Naive thymus-derived CD8-positive, alpha-beta T cell (primary cell): ENCODE measurements at regions not wholly inside any gene's neighbourhood (a gene's known extent, or its start where the extent isn't known, plus 50 kb on each side); places are given as distances from the start of the nearest gene placed in this dataset.

Source experiments
- ATAC-seq, 2 donors: fragments of 150-1000 bp; cut with Tn5 transposase in 1 of 2; sonication (Bioruptor Pico), chemical (Tn5 transposase) in 1 of 2; 1 replicate in 1 of 2; 2 replicates in 1 of 2; pipeline ENCODE4 v1.10.0; 2021; ENCODE audit warnings: mild to moderate bottlenecking in 2 of 2, moderate library complexity in 2 of 2
- POLR2A ChIA-PET: fragments of 350-600 bp; sonication (Branson Sonifier 250); formaldehyde crosslinking; loops from one replicate; lab custom pipeline; 2021; ENCODE audit warnings: antibody characterized with exemption; lab: Charles Lee
- DNase-seq, 10 donors: peaks; one replicate each; pipeline versions ENCODE4 v3.0.0 to v3.0.0-alpha.2; 2020 to 2022
- H3K27ac Mint-ChIP-seq, 10 donors: one replicate each; pipeline ENCODE4 v1.8.0; 2020 to 2022; ENCODE audit warnings: mild to moderate bottlenecking in 10 of 10, mixed read lengths in 10 of 10, moderate library complexity in 4 of 10, inconsistent platforms in 1 of 10
- H3K27me3 Mint-ChIP-seq, 5 donors: one replicate each; pipeline ENCODE4 v1.8.0; 2021 to 2022; ENCODE audit warnings: mixed read lengths in 5 of 5
- H3K36me3 Mint-ChIP-seq, 3 donors: one replicate each; pipeline ENCODE4 v1.8.0; 2020 to 2022; ENCODE audit warnings: mixed read lengths in 3 of 3, mild to moderate bottlenecking in 2 of 3, inconsistent platforms in 1 of 3
- H3K4me1 Mint-ChIP-seq, 4 donors: one replicate each; pipeline ENCODE4 v1.8.0; 2021 to 2022; ENCODE audit warnings: mixed read lengths in 4 of 4
- H3K4me3 Mint-ChIP-seq, 10 donors: one replicate each; pipeline ENCODE4 v1.8.0; 2020 to 2022; ENCODE audit warnings: mild to moderate bottlenecking in 10 of 10, mixed read lengths in 10 of 10, moderate library complexity in 6 of 10, inconsistent platforms in 1 of 10
- H3K9me3 Mint-ChIP-seq, 9 donors: one replicate each; pipeline ENCODE4 v1.8.0; 2020 to 2022; ENCODE audit warnings: mixed read lengths in 9 of 9, mild to moderate bottlenecking in 3 of 9, inconsistent platforms in 1 of 9, moderate library complexity in 1 of 9

GRCh38 chr6:99745651-99746050, 139.0 kb downstream of the PRDM13 start:
- POLR2A ChIA-PET, result no interaction called here

GRCh38 chr6:99746261-99746895, 139.7 kb downstream of the PRDM13 start:
- no peak overlapping the region for H3K4me3 Mint-ChIP-seq
- peaks cover 19 to 41% (median 29%) of the 10 kb centered on the region in 5 donors for H3K27me3 Mint-ChIP-seq
- no peaks in the 10 kb centered on the region for H3K4me1 Mint-ChIP-seq
- H3K27ac Mint-ChIP-seq, result no peak overlapping the region
- DNase-seq, result peak; percentile 6 to 69 (median 52)
- H3K9me3 Mint-ChIP-seq, result no peaks in the 10 kb centered on the region
- POLR2A ChIA-PET, result no interaction called here
- peak; percentile 69 to 72 for ATAC-seq
- no peaks in the 10 kb centered on the region for H3K36me3 Mint-ChIP-seq

More at GRCh38 chr6:99745651-99746050, 139.0 kb downstream of the PRDM13 start:
- Mint-ChIP-seq H3K4me3 (no peak overlapping the region), H3K27me3 (peaks cover 19 to 44% (median 29%) of the 10 kb centered on the region in 5 donors), H3K4me1 (no peaks in the 10 kb centered on the region), H3K27ac (no peak overlapping the region), H3K9me3 (no peaks in the 10 kb centered on the region), H3K36me3 (no peaks in the 10 kb centered on the region)
- no peak for ATAC-seq
- DNase-seq, result no peak

GRCh38 chr6:99761711-99762110, 155.1 kb downstream of the PRDM13 start:
- Mint-ChIP-seq H3K27ac (no peak overlapping the region), H3K4me1 (no peaks in the 10 kb centered on the region), H3K27me3 (peaks cover 0 to 7% (median 4%) of the 10 kb centered on the region in 5 donors), H3K36me3 (no peaks in the 10 kb centered on the region), H3K9me3 (no peaks in the 10 kb centered on the region), H3K4me3 (no peak overlapping the region)
- no peak for DNase-seq
- ATAC-seq, result no peak
- POLR2A ChIA-PET, result no interaction called here

- no peaks in the 10 kb centered on the region for H3K9me3 Mint-ChIP-seq
- peaks cover 0 to 7% (median 3%) of the 10 kb centered on the region in 5 donors for H3K27me3 Mint-ChIP-seq
- H3K27ac Mint-ChIP-seq, result no peak overlapping the region
- no peak overlapping the region for H3K4me3 Mint-ChIP-seq
- no peaks in the 10 kb centered on the region for H3K4me1 Mint-ChIP-seq
- POLR2A ChIA-PET, result no interaction called here
- ATAC-seq (no peak), DNase-seq (no peak)
- H3K36me3 Mint-ChIP-seq, result no peaks in the 10 kb centered on the region
Observed at GRCh38 chr6:99768166-99768565, 161.5 kb downstream of the PRDM13 start.

GRCh38 chr6:99779631-99780555, 173.3 kb downstream of the PRDM13 start:
- no peak overlapping the region for H3K4me3 Mint-ChIP-seq
- no peak for DNase-seq
- H3K27me3 Mint-ChIP-seq, result peaks cover 14 to 64% (median 35%) of the 10 kb centered on the region in 5 donors
- H3K9me3 Mint-ChIP-seq, result no peaks in the 10 kb centered on the region
- ATAC-seq, result no peak
- no peak overlapping the region for H3K27ac Mint-ChIP-seq
- no peaks in the 10 kb centered on the region for H3K4me1 Mint-ChIP-seq
- POLR2A ChIA-PET, result no interaction called here
- no peaks in the 10 kb centered on the region for H3K36me3 Mint-ChIP-seq

GRCh38 chr6:99780556-99780885, 173.9 kb downstream of the PRDM13 start:
- H3K4me3 Mint-ChIP-seq, result no peak overlapping the region
- POLR2A ChIA-PET, result no interaction called here
- ATAC-seq, result no peak

GRCh38 chr6:99789767-99790166, 183.1 kb downstream of the PRDM13 start:
- H3K36me3 Mint-ChIP-seq, result no peaks in the 10 kb centered on the region
- no peaks in the 10 kb centered on the region for H3K9me3 Mint-ChIP-seq
- peaks cover 13 to 45% (median 21%) of the 10 kb centered on the region in 5 donors for H3K27me3 Mint-ChIP-seq
- peaks cover 0 to 2% (median 0%) of the 10 kb centered on the region in 4 donors for H3K4me1 Mint-ChIP-seq
- H3K27ac Mint-ChIP-seq, result no peak overlapping the region
- no peak for DNase-seq
- POLR2A ChIA-PET, result no interaction called here
- no peak overlapping the region for H3K4me3 Mint-ChIP-seq
- ATAC-seq, result no peak

More at GRCh38 chr6:99780556-99780885, 173.9 kb downstream of the PRDM13 start:
- Mint-ChIP-seq H3K4me1 (no peaks in the 10 kb centered on the region), H3K27ac (no peak overlapping the region), H3K27me3 (peaks cover 15 to 67% (median 36%) of the 10 kb centered on the region in 5 donors), H3K36me3 (no peaks in the 10 kb centered on the region), H3K9me3 (no peaks in the 10 kb centered on the region)
- no peak for DNase-seq

GRCh38 chr6:99790679-99791078, 184.0 kb downstream of the PRDM13 start:
- H3K9me3 Mint-ChIP-seq, result no peaks in the 10 kb centered on the region
- no peak overlapping the region for H3K4me3 Mint-ChIP-seq
- H3K4me1 Mint-ChIP-seq, result peaks cover 0 to 2% (median 0%) of the 10 kb centered on the region in 4 donors
- POLR2A ChIA-PET, result no interaction called here
- H3K36me3 Mint-ChIP-seq, result no peaks in the 10 kb centered on the region
- no peak overlapping the region for H3K27ac Mint-ChIP-seq
- no peak for DNase-seq
- ATAC-seq, result no peak
- peaks cover 11 to 47% (median 25%) of the 10 kb centered on the region in 5 donors for H3K27me3 Mint-ChIP-seq

- H3K4me1 Mint-ChIP-seq, result no peaks in the 10 kb centered on the region
- ATAC-seq (no peak), DNase-seq (no peak)
- H3K27me3 Mint-ChIP-seq, result peaks cover 0 to 9% (median 7%) of the 10 kb centered on the region in 5 donors
- POLR2A ChIA-PET, result no interaction called here
- no peaks in the 10 kb centered on the region for H3K9me3 Mint-ChIP-seq
- H3K36me3 Mint-ChIP-seq, result no peaks in the 10 kb centered on the region
- no peak overlapping the region for H3K4me3 Mint-ChIP-seq
- H3K27ac Mint-ChIP-seq, result no peak overlapping the region
Observed at GRCh38 chr6:99801805-99802204, 192.2 kb downstream of the MCHR2 start.

- POLR2A ChIA-PET, result no interaction called here
- Mint-ChIP-seq H3K4me3 (no peak overlapping the region), H3K9me3 (no peaks in the 10 kb centered on the region), H3K36me3 (no peaks in the 10 kb centered on the region), H3K27ac (no peak overlapping the region), H3K27me3 (peaks cover 2 to 11% (median 7%) of the 10 kb centered on the region in 5 donors), H3K4me1 (no peaks in the 10 kb centered on the region)
- DNase-seq (no peak), ATAC-seq (no peak)
Observed at GRCh38 chr6:99802396-99803031, 191.5 kb downstream of the MCHR2 start.

GRCh38 chr6:99808992-99809391, 185.0 kb downstream of the MCHR2 start:
- H3K27me3 Mint-ChIP-seq, result peaks cover 11 to 55% (median 26%) of the 10 kb centered on the region in 5 donors
- DNase-seq (no peak), ATAC-seq (no peak)
- H3K4me1 Mint-ChIP-seq, result no peaks in the 10 kb centered on the region
- H3K4me3 Mint-ChIP-seq, result no peak overlapping the region
- POLR2A ChIA-PET, result no interaction called here
- H3K9me3 Mint-ChIP-seq, result no peaks in the 10 kb centered on the region
- no peaks in the 10 kb centered on the region for H3K36me3 Mint-ChIP-seq
- no peak overlapping the region for H3K27ac Mint-ChIP-seq

GRCh38 chr6:99810295-99810694, 183.7 kb downstream of the MCHR2 start:
- POLR2A ChIA-PET, result no interaction called here
- peaks cover 0 to 1% (median 0%) of the 10 kb centered on the region in 9 donors for H3K9me3 Mint-ChIP-seq
- no peak overlapping the region for H3K4me3 Mint-ChIP-seq
- H3K4me1 Mint-ChIP-seq, result no peaks in the 10 kb centered on the region
- DNase-seq (no peak), ATAC-seq (no peak)
- peaks cover 11 to 55% (median 26%) of the 10 kb centered on the region in 5 donors for H3K27me3 Mint-ChIP-seq
- H3K36me3 Mint-ChIP-seq, result no peaks in the 10 kb centered on the region
- no peak overlapping the region for H3K27ac Mint-ChIP-seq
